Endodermal cell (in vitro differentiated cells): ENCODE measurements at regions not wholly inside any gene's neighbourhood (a gene's known extent, or its start where the extent isn't known, plus 50 kb on each side); places are given as distances from the start of the nearest gene placed in this dataset.

ENCODE experiments used
- DNase-seq: peaks from one replicate; pipeline ENCODE4 v3.0.0-alpha.2; 2017
- H3K27ac ChIP-seq: 2 replicates; pipeline ENCODE4 v1.5.1; 2013; ENCODE audit warnings: mild to moderate bottlenecking, low read depth, low read length, moderate library complexity
- H3K27me3 ChIP-seq: 2 replicates; pipeline ENCODE4 v1.6.1; 2013; ENCODE audit warnings: mild to moderate bottlenecking, low read length, moderate library complexity; ENCODE audit not compliant: insufficient read depth, control insufficient read depth, poor library complexity, severe bottlenecking
- H3K36me3 ChIP-seq: 2 replicates; pipeline ENCODE4 v1.7.0; 2013; ENCODE audit warnings: mild to moderate bottlenecking, low read length, moderate library complexity; ENCODE audit not compliant: control insufficient read depth, insufficient read depth
- H3K4me1 ChIP-seq: one replicate; pipeline ENCODE4 v1.7.0; 2013; ENCODE audit warnings: low read length; ENCODE audit not compliant: control insufficient read depth, insufficient read depth
- H3K4me3 ChIP-seq: 2 replicates; pipeline ENCODE4 v1.5.1; 2013; ENCODE audit warnings: mild to moderate bottlenecking, low read length, moderate library complexity
- H3K9ac ChIP-seq: 2 replicates; pipeline ENCODE4 v1.6.1; 2013; ENCODE audit warnings: mild to moderate bottlenecking, low read length, moderate library complexity; ENCODE audit not compliant: poor library complexity, severe bottlenecking; ENCODE audit errors: extremely low read depth
- H3K9me3 ChIP-seq: 2 replicates; pipeline ENCODE4 v1.6.1; 2013; ENCODE audit warnings: mild to moderate bottlenecking, low read length, moderate library complexity; ENCODE audit not compliant: control insufficient read depth
- H3K27ac Mint-ChIP-seq: 2 replicates; pipeline ENCODE4 v1.8.0; 2020; ENCODE audit warnings: mixed read lengths
- H3K27me3 Mint-ChIP-seq: 2 replicates; pipeline ENCODE4 v1.8.0; 2021; ENCODE audit warnings: mild to moderate bottlenecking, mixed read lengths; ENCODE audit not compliant: insufficient read depth
- H3K36me3 Mint-ChIP-seq: 2 replicates; pipeline ENCODE4 v1.8.0; 2020; ENCODE audit warnings: low read depth, mixed read lengths
- H3K4me1 Mint-ChIP-seq: 2 replicates; pipeline ENCODE4 v1.8.0; 2020; ENCODE audit warnings: mixed read lengths
- H3K4me3 Mint-ChIP-seq: 2 replicates; pipeline ENCODE4 v1.8.0; 2020; ENCODE audit warnings: mild to moderate bottlenecking, moderate library complexity, mixed read lengths
- H3K9me3 Mint-ChIP-seq: 2 replicates; pipeline ENCODE4 v1.8.0; 2020; ENCODE audit warnings: mild to moderate bottlenecking, mixed read lengths
- CTCF ChIP-seq: fragments of 200-600 bp; sonication (generic); conservative IDR thresholded peaks from 2 replicates; pipeline ENCODE4 v1.5.0; 2021; ENCODE audit warnings: antibody characterized with exemption, mild to moderate bottlenecking
- WGBS, 2 experiments: methylation state at CpG; one replicate each; pipeline versions ENCODE4 v1.1.5 to v1.1.7; 2013; ENCODE audit warnings: missing lambda C conversion rate in 2 of 2, mixed read lengths in 1 of 2; ENCODE audit not compliant: insufficient coverage in 1 of 2, insufficient read length in 1 of 2; 5-methylcytosine and 5-hydroxymethylcytosine counted together

GRCh38 chr12:111304642-111305071, 64.2 kb downstream of the PHETA1 start:
- Mint-ChIP-seq H3K4me3 (no peak overlapping the region), H3K27me3 (no peaks in the 10 kb centered on the region), H3K4me1 (no peaks in the 10 kb centered on the region), H3K9me3 (peaks cover 30% of the 10 kb centered on the region), H3K36me3 (peaks cover 42% of the 10 kb centered on the region), H3K27ac (no peak overlapping the region)
- peaks cover 18% of the 10 kb centered on the region for H3K36me3 ChIP-seq
- no peak overlapping the region for H3K27ac ChIP-seq
- H3K4me1 ChIP-seq = no peaks in the 10 kb centered on the region
- peaks cover 23% of the 10 kb centered on the region for H3K9me3 ChIP-seq
- peak overlapping the region; percentile 38 for H3K4me3 ChIP-seq
- H3K9ac ChIP-seq = no peak overlapping the region
- WGBS, 2 experiments = 68 to 87% methylated on average over 3 of the region's 3 CpGs
- peak; percentile 94 for DNase-seq
- TF ChIP-seq CTCF = peak; percentile 95
- no peaks in the 10 kb centered on the region for H3K27me3 ChIP-seq

- no peaks in the 10 kb centered on the region for H3K4me1 ChIP-seq
- no peaks in the 10 kb centered on the region for H3K27me3 ChIP-seq
- H3K9me3 Mint-ChIP-seq = peaks cover 30% of the 10 kb centered on the region
- H3K36me3 ChIP-seq = peaks cover 18% of the 10 kb centered on the region
- H3K27ac Mint-ChIP-seq = no peak overlapping the region
- H3K9me3 ChIP-seq = peaks cover 23% of the 10 kb centered on the region
- no peak overlapping the region for H3K4me3 ChIP-seq
- peaks cover 42% of the 10 kb centered on the region for H3K36me3 Mint-ChIP-seq
- no peak overlapping the region for H3K4me3 Mint-ChIP-seq
- peaks cover 2% of the 10 kb centered on the region for H3K4me1 Mint-ChIP-seq
- no peak for TF ChIP-seq CTCF
- H3K9ac ChIP-seq = no peak overlapping the region
- no peak for DNase-seq
- no peaks in the 10 kb centered on the region for H3K27me3 Mint-ChIP-seq
- 88 to 100% methylated on average over 2 to 3 of the region's 3 CpGs for WGBS, 2 experiments
- H3K27ac ChIP-seq = no peak overlapping the region
Measured at GRCh38 chr12:111303531-111303930, 65.4 kb downstream of the PHETA1 start.

- H3K27ac Mint-ChIP-seq = no peak overlapping the region
- H3K4me1 Mint-ChIP-seq = peaks cover 7% of the 10 kb centered on the region
- H3K36me3 Mint-ChIP-seq = peaks cover 14% of the 10 kb centered on the region
- 32 to 62% methylated on average over 7 to 14 of the region's 14 CpGs for WGBS, 2 experiments
- DNase-seq = peak; percentile 97
- peak; percentile 95 for TF ChIP-seq CTCF
- H3K4me3 Mint-ChIP-seq = no peak overlapping the region
- no peaks in the 10 kb centered on the region for H3K27me3 ChIP-seq
- H3K27ac ChIP-seq = no peak overlapping the region
- H3K4me3 ChIP-seq = no peak overlapping the region
- no peaks in the 10 kb centered on the region for H3K27me3 Mint-ChIP-seq
- no peak overlapping the region for H3K9ac ChIP-seq
- H3K9me3 Mint-ChIP-seq = peaks cover 10% of the 10 kb centered on the region
- no peaks in the 10 kb centered on the region for H3K4me1 ChIP-seq
- peaks cover 3% of the 10 kb centered on the region for H3K9me3 ChIP-seq
- peaks cover 5% of the 10 kb centered on the region for H3K36me3 ChIP-seq
Measured at GRCh38 chr12:111298582-111299436, 70.1 kb downstream of the PHETA1 start.
